Suprapubic skin (tissue), 3 donors: ENCODE measurements at regions not wholly inside any gene's neighbourhood (a gene's known extent, or its start where the extent isn't known, plus 50 kb on each side); places are given as distances from the start of the nearest gene placed in this dataset.

ENCODE experiments used
- POLR2AphosphoS5 ChIP-seq, 3 donors: sonication (generic); formaldehyde crosslinking; IDR thresholded peaks; one replicate each; pipeline ENCODE4 v1.6.1; 2017; ENCODE audit warnings: antibody characterized with exemption in 3 of 3
- TF ChIP-seq, protein P1 (sequence below), 2 donors: fragments of 200-600 bp in 1 of 2; fragments of 450-650 bp in 1 of 2; sonication (generic) in 1 of 2; IDR thresholded peaks; one replicate each; pipeline ENCODE4 v1.5.1; 2016 to 2019; ENCODE audit warnings: antibody characterized with exemption in 2 of 2, mild to moderate bottlenecking in 1 of 2, moderate library complexity in 1 of 2

GRCh38 chr4:4945829-4946228, 73.4 kb downstream of the CYTL1 start:
- TF ChIP-seq, protein P1, sequence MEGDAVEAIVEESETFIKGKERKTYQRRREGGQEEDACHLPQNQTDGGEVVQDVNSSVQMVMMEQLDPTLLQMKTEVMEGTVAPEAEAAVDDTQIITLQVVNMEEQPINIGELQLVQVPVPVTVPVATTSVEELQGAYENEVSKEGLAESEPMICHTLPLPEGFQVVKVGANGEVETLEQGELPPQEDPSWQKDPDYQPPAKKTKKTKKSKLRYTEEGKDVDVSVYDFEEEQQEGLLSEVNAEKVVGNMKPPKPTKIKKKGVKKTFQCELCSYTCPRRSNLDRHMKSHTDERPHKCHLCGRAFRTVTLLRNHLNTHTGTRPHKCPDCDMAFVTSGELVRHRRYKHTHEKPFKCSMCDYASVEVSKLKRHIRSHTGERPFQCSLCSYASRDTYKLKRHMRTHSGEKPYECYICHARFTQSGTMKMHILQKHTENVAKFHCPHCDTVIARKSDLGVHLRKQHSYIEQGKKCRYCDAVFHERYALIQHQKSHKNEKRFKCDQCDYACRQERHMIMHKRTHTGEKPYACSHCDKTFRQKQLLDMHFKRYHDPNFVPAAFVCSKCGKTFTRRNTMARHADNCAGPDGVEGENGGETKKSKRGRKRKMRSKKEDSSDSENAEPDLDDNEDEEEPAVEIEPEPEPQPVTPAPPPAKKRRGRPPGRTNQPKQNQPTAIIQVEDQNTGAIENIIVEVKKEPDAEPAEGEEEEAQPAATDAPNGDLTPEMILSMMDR (IDR thresholded peaks at IDR 0.05), result no peak
- no peak for TF ChIP-seq POLR2AphosphoS5 (IDR thresholded peaks at IDR 0.05)
